BE2C (cell line): ENCODE measurements at regions not wholly inside any gene's neighbourhood (a gene's known extent, or its start where the extent isn't known, plus 50 kb on each side); places are given as distances from the start of the nearest gene placed in this dataset.

Source experiments
- DNase-seq: peaks from one replicate; pipeline ENCODE4 v3.0.0-alpha.2; 2020
- H3K27me3 ChIP-seq: fragments of 250-450 bp; sonication (Bioruptor Pico); 2 replicates; pipeline ENCODE4 v1.5.1; 2020; ENCODE audit warnings: mild to moderate bottlenecking
- H3K36me3 ChIP-seq: fragments of 250-450 bp; sonication (Bioruptor Pico); 2 replicates; pipeline ENCODE4 v1.5.1; 2020; ENCODE audit warnings: mild to moderate bottlenecking
- H3K4me1 ChIP-seq: fragments of 250-450 bp; sonication (Bioruptor Pico); 2 replicates; pipeline ENCODE4 v1.5.1; 2020
- H3K4me3 ChIP-seq: 2 replicates; pipeline ENCODE4 v1.5.1; 2011; ENCODE audit warnings: low read depth, low read length
- H3K9me3 ChIP-seq: fragments of 250-450 bp; sonication (Bioruptor Pico); 2 replicates; pipeline ENCODE4 v1.5.1; 2020
- TF ChIP-seq, protein P1 (sequence below): IDR thresholded peaks from 2 replicates; pipeline ENCODE4 v1.5.1; 2012; ENCODE audit warnings: mild to moderate bottlenecking, low read depth, low read length

GRCh38 chr15:92306663-92307062, 87.0 kb upstream of the ST8SIA2 start:
- H3K4me3 ChIP-seq = no peak overlapping the region
- H3K27me3 ChIP-seq = peaks cover 15% of the 10 kb centered on the region
- H3K9me3 ChIP-seq = no peaks in the 10 kb centered on the region; the same call in 1 of the 2 replicates
- no peak for DNase-seq
- TF ChIP-seq, protein P1, sequence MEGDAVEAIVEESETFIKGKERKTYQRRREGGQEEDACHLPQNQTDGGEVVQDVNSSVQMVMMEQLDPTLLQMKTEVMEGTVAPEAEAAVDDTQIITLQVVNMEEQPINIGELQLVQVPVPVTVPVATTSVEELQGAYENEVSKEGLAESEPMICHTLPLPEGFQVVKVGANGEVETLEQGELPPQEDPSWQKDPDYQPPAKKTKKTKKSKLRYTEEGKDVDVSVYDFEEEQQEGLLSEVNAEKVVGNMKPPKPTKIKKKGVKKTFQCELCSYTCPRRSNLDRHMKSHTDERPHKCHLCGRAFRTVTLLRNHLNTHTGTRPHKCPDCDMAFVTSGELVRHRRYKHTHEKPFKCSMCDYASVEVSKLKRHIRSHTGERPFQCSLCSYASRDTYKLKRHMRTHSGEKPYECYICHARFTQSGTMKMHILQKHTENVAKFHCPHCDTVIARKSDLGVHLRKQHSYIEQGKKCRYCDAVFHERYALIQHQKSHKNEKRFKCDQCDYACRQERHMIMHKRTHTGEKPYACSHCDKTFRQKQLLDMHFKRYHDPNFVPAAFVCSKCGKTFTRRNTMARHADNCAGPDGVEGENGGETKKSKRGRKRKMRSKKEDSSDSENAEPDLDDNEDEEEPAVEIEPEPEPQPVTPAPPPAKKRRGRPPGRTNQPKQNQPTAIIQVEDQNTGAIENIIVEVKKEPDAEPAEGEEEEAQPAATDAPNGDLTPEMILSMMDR = peak; percentile 51
- H3K4me1 ChIP-seq = no peaks in the 10 kb centered on the region
- no peaks in the 10 kb centered on the region for H3K36me3 ChIP-seq

GRCh38 chr15:92315144-92315543, 78.5 kb upstream of the ST8SIA2 start:
- no peaks in the 10 kb centered on the region for H3K4me1 ChIP-seq
- TF ChIP-seq, protein P1 = no peak
- H3K36me3 ChIP-seq = no peaks in the 10 kb centered on the region
- DNase-seq = no peak
- no peak overlapping the region for H3K4me3 ChIP-seq
- H3K9me3 ChIP-seq = no peaks in the 10 kb centered on the region; the same call in 1 of the 2 replicates
- peaks cover 13% of the 10 kb centered on the region for H3K27me3 ChIP-seq

DNA sequence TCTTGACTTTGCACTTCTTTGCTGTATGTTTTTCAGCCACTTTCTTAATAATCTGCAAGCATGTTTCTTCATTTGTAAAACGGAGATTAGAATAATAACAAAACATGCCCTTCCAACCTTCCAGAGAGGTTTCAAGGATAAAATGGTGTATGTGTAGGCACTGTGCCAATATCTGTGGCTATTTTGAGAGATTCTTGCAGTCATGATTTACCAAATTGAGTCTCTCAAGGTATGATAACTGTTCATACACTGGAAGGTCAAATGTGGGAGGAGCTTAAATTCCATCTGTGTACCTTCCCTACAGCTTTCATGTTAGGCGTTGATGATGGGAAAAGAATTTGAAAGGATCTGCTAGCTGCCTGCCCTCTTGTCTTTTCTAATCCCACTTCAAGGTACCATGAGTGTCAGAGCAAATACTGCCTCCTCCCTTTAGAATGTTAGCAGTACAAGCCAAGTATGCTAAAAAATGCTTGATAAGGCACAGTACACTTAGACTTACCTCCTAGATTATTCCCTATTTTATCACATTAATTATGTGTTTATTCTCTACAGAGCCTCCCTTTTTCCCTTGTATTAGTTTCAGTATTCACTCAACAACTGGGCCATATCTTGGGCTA, 78.0 kb upstream of the ST8SIA2 start:
- Histone ChIP-seq H3K9me3 (no peaks in the 10 kb centered on the region; the same call in 1 of the 2 replicates), H3K27me3 (peaks cover 13% of the 10 kb centered on the region)

GRCh38 chr15:92316586-92317295, 76.9 kb upstream of the ST8SIA2 start:
- H3K36me3 ChIP-seq = no peaks in the 10 kb centered on the region
- no peaks in the 10 kb centered on the region for H3K4me1 ChIP-seq
- H3K4me3 ChIP-seq = no peak overlapping the region
- no peak for DNase-seq
- H3K9me3 ChIP-seq = no peaks in the 10 kb centered on the region; the same call in 1 of the 2 replicates
- TF ChIP-seq, protein P1 = no peak
- peaks cover 13% of the 10 kb centered on the region for H3K27me3 ChIP-seq

More for the DNA sequence above, 78.0 kb upstream of the ST8SIA2 start:
- Histone ChIP-seq H3K36me3 (no peaks in the 10 kb centered on the region), H3K4me3 (no peak overlapping the region), H3K4me1 (no peaks in the 10 kb centered on the region)
- no peak for DNase-seq
- TF ChIP-seq, protein P1 = no peak

DNA sequence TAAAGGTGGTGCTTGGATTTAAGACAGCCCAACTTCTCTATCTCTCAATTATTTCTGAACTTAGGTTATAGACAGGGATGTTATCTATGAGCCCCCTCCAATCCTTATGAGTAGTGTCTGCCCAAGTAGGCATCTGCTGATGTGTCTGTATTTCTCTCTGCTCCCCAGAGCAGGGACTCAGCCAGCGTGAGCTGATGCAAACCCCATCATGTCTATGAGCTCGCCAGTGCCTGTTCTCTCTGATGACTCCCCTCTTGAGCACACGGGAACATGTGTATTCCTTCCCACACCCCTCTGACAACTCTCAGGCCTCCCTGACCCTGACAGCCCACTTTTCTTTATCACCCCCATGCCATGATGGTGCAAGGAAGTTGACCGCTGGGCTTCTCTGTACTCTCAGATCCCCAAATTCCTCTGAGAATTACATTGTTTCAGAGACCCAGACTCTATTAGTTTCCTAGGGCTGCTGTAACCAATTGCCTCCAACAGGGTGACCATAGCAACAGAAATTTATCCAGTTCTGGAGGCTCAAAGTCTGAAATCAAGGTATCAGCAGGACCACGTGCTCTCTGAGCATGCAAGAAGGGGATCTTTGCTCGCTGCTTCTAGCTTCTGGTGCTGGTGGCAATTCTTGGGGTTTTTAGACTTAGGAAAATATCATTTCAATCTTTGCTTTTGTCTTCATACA, 73.5 kb upstream of the ST8SIA2 start:
- DNase-seq = no peak
- H3K4me1 ChIP-seq = peaks cover 5% of the 10 kb centered on the region
- no peak overlapping the region for H3K4me3 ChIP-seq
- TF ChIP-seq, protein P1 = no peak
- no peaks in the 10 kb centered on the region for H3K9me3 ChIP-seq
- peaks cover 11% of the 10 kb centered on the region for H3K27me3 ChIP-seq
- no peaks in the 10 kb centered on the region for H3K36me3 ChIP-seq
